GM12878 (cell line): ENCODE measurements at regions not wholly inside any gene's neighbourhood (a gene's known extent, or its start where the extent isn't known, plus 50 kb on each side); places are given as distances from the start of the nearest gene placed in this dataset.

Source experiments
- ATAC-seq: fragments of 200-7000 bp; cut with Tn5 transposase; 3 replicates; pipeline ENCODE4 v1.9.1; 2020; ENCODE audit warnings: mild to moderate bottlenecking, moderate library complexity
- BruUV-seq: library from RNA; stranded (reverse); fragments of 400-500 nt; replicated peaks from 2 replicates; lab custom pipeline; 2021; lab: Mats Ljungman, UMichigan
- CTCF ChIA-PET: fragments of 300-600 bp; sonication (Branson Sonifier 250); formaldehyde crosslinking; extraction: SDS; loops from one replicate; lab custom pipeline; 2021; ENCODE audit warnings: inconsistent platforms; lab: Yijun Ruan, JAX
- POLR2A ChIA-PET: fragments of 350-600 bp; formaldehyde crosslinking; extraction: SDS; loops from one replicate; lab custom pipeline; 2021; ENCODE audit warnings: inconsistent platforms; lab: Charles Lee
- RAD21 ChIA-PET: fragments of 300-600 bp; sonication (Branson Sonifier 250); formaldehyde crosslinking; loops from one replicate; lab custom pipeline; 2023; ENCODE audit warnings: antibody characterized with exemption; ENCODE audit not compliant: unreplicated experiment; lab: Charles Lee
- SMC1A ChIA-PET: fragments of 300-600 bp; sonication (Branson Sonifier 250); formaldehyde crosslinking; loops from one replicate; lab custom pipeline; 2023; ENCODE audit not compliant: unreplicated experiment, uncharacterized antibody; lab: Charles Lee
- DNase-seq: peaks from one replicate; pipeline ENCODE4 v3.0.0-alpha.2; 2011; ENCODE audit warnings: low read depth, low spot score
- FAIRE-seq: peaks from 3 replicates; lab custom pipeline; 2011; peaks lifted over from hg19 to GRCh38; lab: Jason Lieb, UNC
- H2AFZ ChIP-seq: 2 replicates; pipeline ENCODE4 v1.6.0; 2011; ENCODE audit warnings: low read depth, low read length, control low read depth; ENCODE audit not compliant: control insufficient read depth
- H3K27ac ChIP-seq: 2 replicates; pipeline ENCODE4 v1.5.1; 2011; ENCODE audit warnings: control low read depth; ENCODE audit not compliant: control insufficient read depth, insufficient read depth
- H3K27me3 ChIP-seq, 2 experiments: replicated peaks in 1 of 2; 2 replicates each; pipeline versions ENCODE4 v1.6.0 to v1.6.1; 2011; ENCODE audit warnings: low read length in 1 of 2; ENCODE audit not compliant: control insufficient read depth in 2 of 2, insufficient read depth in 2 of 2
- H3K36me3 ChIP-seq, 2 experiments: 2 replicates each; pipeline ENCODE4 v1.5.1; 2011; ENCODE audit warnings: low read length in 1 of 2; ENCODE audit not compliant: control insufficient read depth in 2 of 2, insufficient read depth in 2 of 2
- H3K4me1 ChIP-seq: 2 replicates; pipeline ENCODE4 v1.6.1; 2011; ENCODE audit warnings: mild to moderate bottlenecking, low read length, moderate library complexity, mixed read lengths; ENCODE audit not compliant: control insufficient read depth, insufficient read depth
- H3K4me2 ChIP-seq: 2 replicates; pipeline ENCODE4 v1.6.0; 2011; ENCODE audit warnings: control low read depth; ENCODE audit not compliant: control insufficient read depth, insufficient read depth
- H3K4me3 ChIP-seq: fragments of 200-600 bp; sonication (generic); 2 replicates; pipeline ENCODE4 v1.5.1; 2016
- H3K79me2 ChIP-seq: 2 replicates; pipeline ENCODE4 v1.6.0; 2011; ENCODE audit warnings: low read length; ENCODE audit not compliant: control insufficient read depth, insufficient read depth
- H3K9ac ChIP-seq: 2 replicates; pipeline ENCODE4 v1.8.0; 2011; ENCODE audit warnings: low read length, control low read depth, mixed read lengths; ENCODE audit not compliant: control insufficient read depth, insufficient read depth
- H3K9me3 ChIP-seq: replicated peaks from 3 replicates; pipeline ENCODE4 v1.5.1; 2011; ENCODE audit warnings: mild to moderate bottlenecking, low read length; ENCODE audit not compliant: control insufficient read depth, insufficient read depth
- H4K20me1 ChIP-seq: 2 replicates; pipeline ENCODE4 v1.6.0; 2011; ENCODE audit not compliant: control insufficient read depth, insufficient read depth
- CBFB ChIP-seq: IDR thresholded peaks from 2 replicates; pipeline ENCODE4 v1.6.1; 2016; ENCODE audit warnings: antibody characterized with exemption, low read depth
- CBX5 ChIP-seq: sonication (generic); IDR thresholded peaks from 2 replicates; pipeline ENCODE4 v1.6.1; 2016; ENCODE audit warnings: low read depth, moderate library complexity, mild to moderate bottlenecking, inconsistent platforms
- E2F8 ChIP-seq: fragments of 450-650 bp; IDR thresholded peaks from 2 replicates; pipeline ENCODE4 v1.6.1; 2018; ENCODE audit warnings: mild to moderate bottlenecking, low read depth, moderate library complexity; ENCODE audit not compliant: partially characterized antibody
- ESRRA ChIP-seq: IDR thresholded peaks from 2 replicates; pipeline ENCODE4 v1.6.1; 2012; ENCODE audit warnings: mild to moderate bottlenecking, low read length, improper control_type of control experiment
- HDAC2 ChIP-seq: fragments of 200-600 bp; sonication (generic); IDR thresholded peaks from 2 replicates; pipeline ENCODE4 v1.6.1; 2017
- MEF2A ChIP-seq: IDR thresholded peaks from 2 replicates; pipeline ENCODE4 v1.6.1; 2011; ENCODE audit warnings: low read depth, mild to moderate bottlenecking, low read length, moderate library complexity; ENCODE audit not compliant: insufficient read depth
- MTA3 ChIP-seq: IDR thresholded peaks from 2 replicates; pipeline ENCODE4 v1.6.1; 2012; ENCODE audit warnings: low read length, inconsistent platforms, borderline replicate concordance
- NR2C2 ChIP-seq: IDR thresholded peaks from 2 replicates; pipeline ENCODE4 v1.6.1; 2011; ENCODE audit warnings: borderline replicate concordance, low read depth; ENCODE audit not compliant: control insufficient read depth, insufficient read length
- NRF1 ChIP-seq: conservative IDR thresholded peaks from 2 replicates; pipeline ENCODE4 v1.6.1; 2011; ENCODE audit warnings: mild to moderate bottlenecking, low read depth, low read length, improper control_type of control experiment
- POLR2A ChIP-seq: IDR thresholded peaks from 2 replicates; pipeline ENCODE4 v1.6.1; 2011; ENCODE audit warnings: low read depth, mild to moderate bottlenecking, low read length
- RAD51 ChIP-seq: fragments of 450-650 bp; IDR thresholded peaks from 2 replicates; pipeline ENCODE4 v1.6.1; 2016; ENCODE audit warnings: moderate library complexity, mild to moderate bottlenecking, inconsistent platforms
- SMAD5 ChIP-seq: IDR thresholded peaks from 2 replicates; pipeline ENCODE4 v1.6.1; 2016; ENCODE audit warnings: antibody characterized with exemption, low read depth
- SUPT20H ChIP-seq: IDR thresholded peaks from 2 replicates; pipeline ENCODE4 v1.6.1; 2011; ENCODE audit warnings: low read depth, mild to moderate bottlenecking, low read length, moderate library complexity, borderline replicate concordance; ENCODE audit not compliant: control insufficient read depth
- SUZ12 ChIP-seq: fragments of 200-600 bp; sonication (generic); IDR thresholded peaks from one replicate; pipeline ENCODE4 v1.6.1; 2018; ENCODE audit warnings: antibody characterized with exemption, mild to moderate bottlenecking; ENCODE audit not compliant: unreplicated experiment
- TCF7 ChIP-seq: IDR thresholded peaks from 2 replicates; pipeline ENCODE4 v1.6.1; 2014; ENCODE audit warnings: antibody characterized with exemption, borderline replicate concordance
- YY1 ChIP-seq: IDR thresholded peaks from 2 replicates; pipeline ENCODE4 v1.6.1; 2011; ENCODE audit warnings: low read depth, mild to moderate bottlenecking, low read length
- ZBTB33 ChIP-seq: fragments of 450-650 bp; IDR thresholded peaks from 2 replicates; pipeline ENCODE4 v1.6.1; 2017; ENCODE audit warnings: mild to moderate bottlenecking
- WGBS: methylation state at CpG from one replicate; pipeline ENCODE4 v1.1.6; 2016; ENCODE audit warnings: low lambda C conversion rate; ENCODE audit not compliant: insufficient replicate concordance, insufficient coverage; ENCODE audit errors: missing lambda C conversion rate; 5-methylcytosine and 5-hydroxymethylcytosine counted together
- in situ Hi-C: fragments of 300-500 bp; cut with MboI; formaldehyde crosslinking; loops from 9 replicates; pipeline ENCODE4 v1.14.3; 2018; ENCODE audit warnings: mixed read lengths
- intact Hi-C: fragments of 100-400 bp; cut with micrococcal nuclease; formaldehyde crosslinking; loops from one replicate; pipeline ENCODE4 v1.14.2; 2022; ENCODE audit not compliant: unreplicated experiment
- TF ChIP-seq, protein P1 (sequence below): IDR thresholded peaks from 2 replicates; pipeline ENCODE4 v1.6.1; 2012; ENCODE audit warnings: improper control_type of control experiment, low read depth, low read length; ENCODE audit not compliant: insufficient replicate concordance

GRCh38 chr3:73203101-73203500 is 141.6 kb downstream of the EBLN2 start:
- no peak for ATAC-seq
- no peaks in the 10 kb centered on the region for H3K9me3 ChIP-seq
- no peak overlapping the region for H3K4me3 ChIP-seq
- no peaks in the 10 kb centered on the region; a peak in 1 of 4 replicates for H3K27me3 ChIP-seq
- in situ Hi-C loops (no loop called here), intact Hi-C loops (no loop called here)
- ChIA-PET POLR2A (no interaction called here), SMC1A (no interaction called here), CTCF (no interaction called here), RAD21 (no interaction called here)
- H3K36me3 ChIP-seq, result no peaks in the 10 kb centered on the region
- no peak overlapping the region for H3K9ac ChIP-seq
- H3K4me1 ChIP-seq, result no peaks in the 10 kb centered on the region
- no peaks in the 10 kb centered on the region for H3K79me2 ChIP-seq
- no TSS peak for BruUV-seq
- 4% methylated on average over 2 of the region's 2 CpGs for WGBS
- H4K20me1 ChIP-seq, result no peaks in the 10 kb centered on the region
- no peak for FAIRE-seq
- DNase-seq, result no peak
- H3K27ac ChIP-seq, result no peak overlapping the region
- no peak overlapping the region for H2AFZ ChIP-seq
- H3K4me2 ChIP-seq, result no peak overlapping the region
- TF ChIP-seq RAD51 (no peak), E2F8 (no peak), NR2C2 (no peak), ESRRA (no peak), YY1 (no peak), CBX5 (no peak), SUZ12 (no peak), NRF1 (no peak), CBFB (no peak), MTA3 (no peak), SUPT20H (no peak), ZBTB33 (no peak), TCF7 (no peak), SMAD5 (no peak), MEF2A (no peak), POLR2A (no peak), HDAC2 (no peak)
- TF ChIP-seq, protein P1, sequence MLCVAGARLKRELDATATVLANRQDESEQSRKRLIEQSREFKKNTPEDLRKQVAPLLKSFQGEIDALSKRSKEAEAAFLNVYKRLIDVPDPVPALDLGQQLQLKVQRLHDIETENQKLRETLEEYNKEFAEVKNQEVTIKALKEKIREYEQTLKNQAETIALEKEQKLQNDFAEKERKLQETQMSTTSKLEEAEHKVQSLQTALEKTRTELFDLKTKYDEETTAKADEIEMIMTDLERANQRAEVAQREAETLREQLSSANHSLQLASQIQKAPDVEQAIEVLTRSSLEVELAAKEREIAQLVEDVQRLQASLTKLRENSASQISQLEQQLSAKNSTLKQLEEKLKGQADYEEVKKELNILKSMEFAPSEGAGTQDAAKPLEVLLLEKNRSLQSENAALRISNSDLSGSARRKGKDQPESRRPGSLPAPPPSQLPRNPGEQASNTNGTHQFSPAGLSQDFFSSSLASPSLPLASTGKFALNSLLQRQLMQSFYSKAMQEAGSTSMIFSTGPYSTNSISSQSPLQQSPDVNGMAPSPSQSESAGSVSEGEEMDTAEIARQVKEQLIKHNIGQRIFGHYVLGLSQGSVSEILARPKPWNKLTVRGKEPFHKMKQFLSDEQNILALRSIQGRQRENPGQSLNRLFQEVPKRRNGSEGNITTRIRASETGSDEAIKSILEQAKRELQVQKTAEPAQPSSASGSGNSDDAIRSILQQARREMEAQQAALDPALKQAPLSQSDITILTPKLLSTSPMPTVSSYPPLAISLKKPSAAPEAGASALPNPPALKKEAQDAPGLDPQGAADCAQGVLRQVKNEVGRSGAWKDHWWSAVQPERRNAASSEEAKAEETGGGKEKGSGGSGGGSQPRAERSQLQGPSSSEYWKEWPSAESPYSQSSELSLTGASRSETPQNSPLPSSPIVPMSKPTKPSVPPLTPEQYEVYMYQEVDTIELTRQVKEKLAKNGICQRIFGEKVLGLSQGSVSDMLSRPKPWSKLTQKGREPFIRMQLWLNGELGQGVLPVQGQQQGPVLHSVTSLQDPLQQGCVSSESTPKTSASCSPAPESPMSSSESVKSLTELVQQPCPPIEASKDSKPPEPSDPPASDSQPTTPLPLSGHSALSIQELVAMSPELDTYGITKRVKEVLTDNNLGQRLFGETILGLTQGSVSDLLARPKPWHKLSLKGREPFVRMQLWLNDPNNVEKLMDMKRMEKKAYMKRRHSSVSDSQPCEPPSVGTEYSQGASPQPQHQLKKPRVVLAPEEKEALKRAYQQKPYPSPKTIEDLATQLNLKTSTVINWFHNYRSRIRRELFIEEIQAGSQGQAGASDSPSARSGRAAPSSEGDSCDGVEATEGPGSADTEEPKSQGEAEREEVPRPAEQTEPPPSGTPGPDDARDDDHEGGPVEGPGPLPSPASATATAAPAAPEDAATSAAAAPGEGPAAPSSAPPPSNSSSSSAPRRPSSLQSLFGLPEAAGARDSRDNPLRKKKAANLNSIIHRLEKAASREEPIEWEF, result no peak
